HepG2 (cell line): ENCODE measurements at regions not wholly inside any gene's neighbourhood (a gene's known extent, or its start where the extent isn't known, plus 50 kb on each side); places are given as distances from the start of the nearest gene placed in this dataset.

Experiments
- ATAC-seq: fragments of 200-7000 bp; cut with Tn5 transposase; 3 replicates; pipeline ENCODE4 v1.9.1; 2020; ENCODE audit warnings: mild to moderate bottlenecking, moderate library complexity
- BruUV-seq: library from RNA; stranded (reverse); fragments of 400-500 nt; replicated peaks from 2 replicates; lab custom pipeline; 2021; lab: Mats Ljungman, UMichigan
- CTCF ChIA-PET: fragments of 300-600 bp; formaldehyde crosslinking; extraction: SDS; loops from one replicate; lab custom pipeline; 2021; ENCODE audit warnings: low total read pairs, inconsistent platforms, low intra/inter-chr PET ratio; lab: Yijun Ruan, JAX
- POLR2A ChIA-PET: fragments of 350-600 bp; sonication (Branson Sonifier 250); formaldehyde crosslinking; loops from one replicate; lab custom pipeline; 2020; ENCODE audit warnings: antibody characterized with exemption, inconsistent platforms; lab: Yijun Ruan, JAX
- DNase-seq: peaks from one replicate; pipeline ENCODE4 v3.0.0-alpha.2; 2015; ENCODE audit warnings: low spot score
- FAIRE-seq: peaks from 3 replicates; lab custom pipeline; 2011; peaks lifted over from hg19 to GRCh38; lab: Jason Lieb, UNC
- H2AFZ ChIP-seq: one replicate; pipeline ENCODE4 v1.6.1; 2011; ENCODE audit warnings: low read length, inconsistent platforms
- H3K27ac ChIP-seq: fragments of 300-600 bp; 3 replicates; pipeline ENCODE4 v1.8.0; 2011; ENCODE audit warnings: mixed run types, mild to moderate bottlenecking, mixed read lengths, low read length, inconsistent platforms; ENCODE audit not compliant: insufficient read depth; ENCODE audit errors: extremely low read length
- H3K27me3 ChIP-seq, 2 experiments: fragments of 200-600 bp in 1 of 2; 2 replicates in 1 of 2; 3 replicates in 1 of 2; pipeline versions ENCODE4 v1.6.0 to v1.8.0; 2011; ENCODE audit warnings: low read length in 2 of 2, mild to moderate bottlenecking in 2 of 2, moderate library complexity in 2 of 2, inconsistent platforms in 1 of 2; ENCODE audit not compliant: insufficient read depth in 2 of 2, control insufficient read depth in 1 of 2
- H3K36me3 ChIP-seq, 2 experiments: fragments of 200-600 bp in 1 of 2; replicated peaks in 1 of 2; 2 replicates in 1 of 2; 3 replicates in 1 of 2; pipeline versions ENCODE4 v1.5.1 to v1.8.0; 2011; ENCODE audit warnings: low read length in 2 of 2, inconsistent platforms in 1 of 2; ENCODE audit not compliant: insufficient read depth in 2 of 2, control insufficient read depth in 1 of 2
- H3K4me1 ChIP-seq: 2 replicates; pipeline ENCODE4 v1.5.1; 2012; ENCODE audit warnings: low read length, inconsistent platforms; ENCODE audit not compliant: insufficient read depth
- H3K4me2 ChIP-seq: 2 replicates; pipeline ENCODE4 v1.6.0; 2011; ENCODE audit warnings: low read depth, low read length, inconsistent platforms
- H3K4me3 ChIP-seq, 3 experiments: fragments of 200-600 bp in 1 of 3; sonication (generic), shearing (Covaris generic) in 1 of 3; replicated peaks in 1 of 3; 2 replicates each; pipeline ENCODE4 v1.5.1; 2011 to 2016; ENCODE audit warnings: low read length in 3 of 3, inconsistent platforms in 2 of 3, low read depth in 2 of 3, mild to moderate bottlenecking in 2 of 3, control low read depth in 1 of 3, mixed read lengths in 1 of 3; ENCODE audit not compliant: insufficient read depth in 1 of 3
- H3K79me2 ChIP-seq: one replicate; pipeline ENCODE4 v1.6.1; 2011; ENCODE audit warnings: low read length, inconsistent platforms; ENCODE audit not compliant: insufficient read depth
- H3K9ac ChIP-seq: 2 replicates; pipeline ENCODE4 v1.6.0; 2011; ENCODE audit warnings: mild to moderate bottlenecking, low read depth, low read length, inconsistent platforms; ENCODE audit not compliant: insufficient read depth
- H3K9me3 ChIP-seq: 2 replicates; pipeline ENCODE4 v1.5.1; 2012; ENCODE audit warnings: mild to moderate bottlenecking, low read length
- H4K20me1 ChIP-seq: 2 replicates; pipeline ENCODE4 v1.6.0; 2011; ENCODE audit warnings: inconsistent platforms, mild to moderate bottlenecking, low read length, moderate library complexity; ENCODE audit not compliant: insufficient read depth
- FIP1L1 ChIP-seq: fragments of 200-400 bp; formaldehyde crosslinking; IDR thresholded peaks from 2 replicates; pipeline ENCODE4 v1.6.1; 2018; ENCODE audit warnings: low read depth, mild to moderate bottlenecking, low read length, moderate library complexity, borderline replicate concordance; ENCODE audit not compliant: insufficient read depth
- FOXO4 ChIP-seq: sonication (generic); formaldehyde crosslinking; conservative IDR thresholded peaks from 2 replicates; pipeline ENCODE4 v1.8.1; 2023; ENCODE audit warnings: missing genetic modification reagents
- GATAD2A ChIP-seq: IDR thresholded peaks from 2 replicates; pipeline ENCODE4 v1.6.1; 2016
- JUNB ChIP-seq: sonication (generic); formaldehyde crosslinking; IDR thresholded peaks from 2 replicates; pipeline ENCODE4 v1.8.0; 2022; ENCODE audit warnings: missing genetic modification reagents, mild to moderate bottlenecking, borderline replicate concordance
- ZNF121 ChIP-seq: sonication (generic); formaldehyde crosslinking; IDR thresholded peaks from 2 replicates; pipeline ENCODE4 v1.5.0; 2020; ENCODE audit warnings: mild to moderate bottlenecking, missing genetic modification reagents
- ZNF24 ChIP-seq: fragments of 450-650 bp; IDR thresholded peaks from 2 replicates; pipeline ENCODE4 v1.6.1; 2017; ENCODE audit warnings: antibody characterized with exemption, mild to moderate bottlenecking
- ZNF256 ChIP-seq: sonication (generic); formaldehyde crosslinking; conservative IDR thresholded peaks from 2 replicates; pipeline ENCODE4 v1.4.0; 2020; ENCODE audit warnings: missing genetic modification reagents
- ZNF432 ChIP-seq: sonication (generic); formaldehyde crosslinking; IDR thresholded peaks from 2 replicates; pipeline ENCODE4 v1.5.0; 2020; ENCODE audit warnings: missing genetic modification reagents, mild to moderate bottlenecking, borderline replicate concordance
- ZNF652 ChIP-seq: IDR thresholded peaks from 2 replicates; pipeline ENCODE4 v1.6.1; 2016; ENCODE audit warnings: low read depth, borderline replicate concordance
- WGBS: methylation state at CpG from one replicate; pipeline ENCODE4 v1.1.6; 2017; ENCODE audit warnings: low lambda C conversion rate; 5-methylcytosine and 5-hydroxymethylcytosine counted together
- in situ Hi-C: cut with HindIII; loops from 2 replicates; pipeline ENCODE4 v1.10.0; 2017; ENCODE audit warnings: low pct_unique_long_range_greater_than_20kb; ENCODE audit not compliant: extremely low pct_ligation_motif_present
- intact Hi-C: fragments of 100-400 bp; cut with micrococcal nuclease; formaldehyde crosslinking; loops from one replicate; pipeline ENCODE4 v1.10.0; 2022; ENCODE audit not compliant: unreplicated experiment
- TF ChIP-seq, protein P1 (sequence below): sonication (generic); formaldehyde crosslinking; IDR thresholded peaks from 2 replicates; pipeline ENCODE4 v1.4.0; 2020; ENCODE audit warnings: missing genetic modification reagents, borderline replicate concordance
- TF ChIP-seq, protein P2 (sequence below): IDR thresholded peaks from 2 replicates; pipeline ENCODE4 v1.6.1; 2016; ENCODE audit warnings: low read depth, control low read depth

DNA sequence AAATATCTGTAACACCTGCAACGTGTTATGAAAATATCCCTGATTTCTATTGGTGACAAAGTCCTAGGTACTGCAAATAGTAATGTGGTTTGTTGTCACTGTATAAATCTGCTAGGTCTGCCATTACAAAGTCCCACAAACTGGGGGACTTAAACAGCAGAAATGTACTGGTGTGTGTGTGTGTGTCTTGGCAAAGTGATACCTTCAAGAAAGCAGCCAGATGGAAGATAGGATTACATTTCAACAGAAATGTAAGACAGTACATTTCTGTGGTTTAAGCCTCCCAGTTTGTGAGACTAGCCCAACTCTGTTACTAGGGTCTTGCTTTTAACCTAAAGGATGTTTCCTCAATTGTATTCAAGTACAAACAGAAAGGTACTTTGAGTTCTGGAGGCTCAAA, 531.7 kb downstream of the NPIPA7 start:
- FAIRE-seq = no peak
- POLR2A ChIA-PET = no interaction called here
- 3% methylated on average over 1 of the region's 1 CpG for WGBS

More for the DNA sequence above, 531.7 kb downstream of the NPIPA7 start:
- Histone ChIP-seq H3K27me3 (no peaks in the 10 kb centered on the region), H4K20me1 (no peaks in the 10 kb centered on the region), H3K4me1 (no peaks in the 10 kb centered on the region), H3K4me2 (no peak overlapping the region), H3K79me2 (no peaks in the 10 kb centered on the region), H3K9me3 (no peaks in the 10 kb centered on the region), H3K27ac (no peak overlapping the region), H3K36me3 (no peaks in the 10 kb centered on the region), H3K9ac (no peak overlapping the region), H3K4me3 (no peak overlapping the region), H2AFZ (no peak overlapping the region)
- in situ Hi-C loops = no loop called here
- DNase-seq (no peak), ATAC-seq (no peak)
- intact Hi-C loops = no loop called here
- TF ChIP-seq, protein P1, sequence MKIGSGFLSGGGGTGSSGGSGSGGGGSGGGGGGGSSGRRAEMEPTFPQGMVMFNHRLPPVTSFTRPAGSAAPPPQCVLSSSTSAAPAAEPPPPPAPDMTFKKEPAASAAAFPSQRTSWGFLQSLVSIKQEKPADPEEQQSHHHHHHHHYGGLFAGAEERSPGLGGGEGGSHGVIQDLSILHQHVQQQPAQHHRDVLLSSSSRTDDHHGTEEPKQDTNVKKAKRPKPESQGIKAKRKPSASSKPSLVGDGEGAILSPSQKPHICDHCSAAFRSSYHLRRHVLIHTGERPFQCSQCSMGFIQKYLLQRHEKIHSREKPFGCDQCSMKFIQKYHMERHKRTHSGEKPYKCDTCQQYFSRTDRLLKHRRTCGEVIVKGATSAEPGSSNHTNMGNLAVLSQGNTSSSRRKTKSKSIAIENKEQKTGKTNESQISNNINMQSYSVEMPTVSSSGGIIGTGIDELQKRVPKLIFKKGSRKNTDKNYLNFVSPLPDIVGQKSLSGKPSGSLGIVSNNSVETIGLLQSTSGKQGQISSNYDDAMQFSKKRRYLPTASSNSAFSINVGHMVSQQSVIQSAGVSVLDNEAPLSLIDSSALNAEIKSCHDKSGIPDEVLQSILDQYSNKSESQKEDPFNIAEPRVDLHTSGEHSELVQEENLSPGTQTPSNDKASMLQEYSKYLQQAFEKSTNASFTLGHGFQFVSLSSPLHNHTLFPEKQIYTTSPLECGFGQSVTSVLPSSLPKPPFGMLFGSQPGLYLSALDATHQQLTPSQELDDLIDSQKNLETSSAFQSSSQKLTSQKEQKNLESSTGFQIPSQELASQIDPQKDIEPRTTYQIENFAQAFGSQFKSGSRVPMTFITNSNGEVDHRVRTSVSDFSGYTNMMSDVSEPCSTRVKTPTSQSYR (CRISPR knock-in tag) = no peak
- TF ChIP-seq ZNF24 (no peak), ZNF121 (CRISPR knock-in tag) (no peak), ZNF256 (CRISPR knock-in tag) (no peak), FOXO4 (CRISPR knock-in tag) (no peak), GATAD2A (CRISPR knock-in tag) (no peak), JUNB (CRISPR knock-in tag) (no peak), FIP1L1 (no peak), ZNF652 (no peak), ZNF432 (CRISPR knock-in tag) (no peak)
- TF ChIP-seq, protein P2, sequence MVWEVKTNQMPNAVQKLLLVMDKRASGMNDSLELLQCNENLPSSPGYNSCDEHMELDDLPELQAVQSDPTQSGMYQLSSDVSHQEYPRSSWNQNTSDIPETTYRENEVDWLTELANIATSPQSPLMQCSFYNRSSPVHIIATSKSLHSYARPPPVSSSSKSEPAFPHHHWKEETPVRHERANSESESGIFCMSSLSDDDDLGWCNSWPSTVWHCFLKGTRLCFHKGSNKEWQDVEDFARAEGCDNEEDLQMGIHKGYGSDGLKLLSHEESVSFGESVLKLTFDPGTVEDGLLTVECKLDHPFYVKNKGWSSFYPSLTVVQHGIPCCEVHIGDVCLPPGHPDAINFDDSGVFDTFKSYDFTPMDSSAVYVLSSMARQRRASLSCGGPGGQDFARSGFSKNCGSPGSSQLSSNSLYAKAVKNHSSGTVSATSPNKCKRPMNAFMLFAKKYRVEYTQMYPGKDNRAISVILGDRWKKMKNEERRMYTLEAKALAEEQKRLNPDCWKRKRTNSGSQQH (CRISPR knock-in tag) = no peak
- no TSS peak for BruUV-seq
- CTCF ChIA-PET = no interaction called here
